Activated CD4-positive, alpha-beta T cell treated with anti-CD3 and anti-CD28 coated beads, Interleukin-2, Interleukin-4, amounts not matched to agents 100 ng/mL and 50 ng/mL, durations not matched to agents 16 hours and 8 hours (primary cell): ENCODE measurements at regions not wholly inside any gene's neighbourhood (a gene's known extent, or its start where the extent isn't known, plus 50 kb on each side); places are given as distances from the start of the nearest gene placed in this dataset.
A peak's percentile ranks its signal among the peaks of the same experiment; 100 is the strongest.

Source experiments
- DNase-seq: peaks from one replicate; pipeline ENCODE4 v3.0.0-alpha.2; 2020; ENCODE audit warnings: low spot score

GRCh38 chr20:50273601-50274491 is 83.2 kb downstream of the CEBPB start:
- DNase-seq = no peak

- DNase-seq = no peak
Measured at GRCh38 chr20:50274570-50275430, 84.2 kb downstream of the CEBPB start.

GRCh38 chr20:50276119-50277063 is 85.8 kb downstream of the CEBPB start:
- DNase-seq = no peak

GRCh38 chr20:50277064-50277415 is 86.4 kb downstream of the CEBPB start:
- DNase-seq = no peak

- DNase-seq = no peak
Measured at GRCh38 chr20:50277460-50278376, 87.1 kb downstream of the CEBPB start.

GRCh38 chr20:50278377-50278683 is 87.7 kb downstream of the CEBPB start:
- DNase-seq = no peak

- no peak for DNase-seq
Measured at GRCh38 chr20:50278684-50279531, 88.3 kb downstream of the CEBPB start.

GRCh38 chr20:50279988-50280850 is 89.6 kb downstream of the CEBPB start:
- DNase-seq = no peak

- no peak for DNase-seq
Measured at GRCh38 chr20:50280851-50281655, 90.4 kb downstream of the CEBPB start.

- DNase-seq = no peak
Measured at GRCh38 chr20:50281831-50282591, 91.4 kb downstream of the CEBPB start.

- DNase-seq = no peak
Measured at GRCh38 chr20:50282592-50283241, 92.1 kb downstream of the CEBPB start.

- no peak for DNase-seq
Measured at GRCh38 chr20:50283370-50283769, 92.7 kb downstream of the CEBPB start.

- DNase-seq = peak; percentile 83
Measured at GRCh38 chr20:50283922-50284810, 93.5 kb downstream of the CEBPB start.

- DNase-seq = peak; percentile 54
Measured at GRCh38 chr20:50284811-50285375, 94.3 kb downstream of the CEBPB start.

- DNase-seq = peak; percentile 85
Measured at GRCh38 chr20:50285376-50286173, 94.9 kb downstream of the CEBPB start.
